Astrocyte (in vitro differentiated cells and primary cell): ENCODE measurements at regions not wholly inside any gene's neighbourhood (a gene's known extent, or its start where the extent isn't known, plus 50 kb on each side); places are given as distances from the start of the nearest gene placed in this dataset.
"Not testable (repeated sequence)": the region's sequence is repeated elsewhere in the genome, so short reads cannot be mapped to it uniquely, and the experiment has no call there.

Experiments
- DNase-seq: peaks from one replicate; pipeline ENCODE4 v3.0.0-alpha.2; 2010; ENCODE audit warnings: low read depth
- FAIRE-seq: peaks from 2 replicates; lab custom pipeline; 2011; peaks lifted over from hg19 to GRCh38; lab: Jason Lieb, UNC
- H2AFZ ChIP-seq: 2 replicates; pipeline ENCODE4 v1.6.0; 2012; ENCODE audit warnings: low read depth, low read length, inconsistent platforms
- H3K27ac ChIP-seq: 2 replicates; pipeline ENCODE4 v1.5.1; 2011; ENCODE audit warnings: low read depth, low read length, inconsistent platforms
- H3K27me3 ChIP-seq: 2 replicates; pipeline ENCODE4 v1.6.0; 2011; ENCODE audit warnings: low read length, inconsistent platforms; ENCODE audit not compliant: insufficient read depth
- H3K36me3 ChIP-seq: 2 replicates; pipeline ENCODE4 v1.5.1; 2011; ENCODE audit warnings: low read length, inconsistent platforms; ENCODE audit not compliant: insufficient read depth
- H3K4me1 ChIP-seq: 2 replicates; pipeline ENCODE4 v1.5.1; 2011; ENCODE audit warnings: low read length, inconsistent platforms; ENCODE audit not compliant: insufficient read depth
- H3K4me2 ChIP-seq: 2 replicates; pipeline ENCODE4 v1.6.0; 2012; ENCODE audit warnings: low read length, inconsistent platforms
- H3K4me3 ChIP-seq: 2 replicates; pipeline ENCODE4 v1.5.1; 2011; ENCODE audit warnings: low read depth, mild to moderate bottlenecking, low read length, inconsistent platforms; ENCODE audit not compliant: insufficient read depth
- H3K79me2 ChIP-seq: 2 replicates; pipeline ENCODE4 v1.6.0; 2012; ENCODE audit warnings: mild to moderate bottlenecking, low read length, inconsistent platforms; ENCODE audit not compliant: insufficient read depth
- H3K9ac ChIP-seq: 2 replicates; pipeline ENCODE4 v1.6.0; 2012; ENCODE audit warnings: mild to moderate bottlenecking, low read length, inconsistent platforms
- H3K9me3 ChIP-seq: 2 replicates; pipeline ENCODE4 v1.5.1; 2012; ENCODE audit warnings: low read depth, mild to moderate bottlenecking, low read length, inconsistent platforms; ENCODE audit not compliant: insufficient read depth
- H4K20me1 ChIP-seq: 2 replicates; pipeline ENCODE4 v1.6.0; 2012; ENCODE audit warnings: low read length, inconsistent platforms; ENCODE audit not compliant: insufficient read depth
- H3K27ac Mint-ChIP-seq: one replicate; pipeline ENCODE4 v1.8.0; 2021; ENCODE audit warnings: mild to moderate bottlenecking, mixed read lengths; ENCODE audit not compliant: unreplicated experiment
- H3K27me3 Mint-ChIP-seq: one replicate; pipeline ENCODE4 v1.8.0; 2021; ENCODE audit warnings: low read depth, mixed read lengths; ENCODE audit not compliant: unreplicated experiment
- H3K36me3 Mint-ChIP-seq: one replicate; pipeline ENCODE4 v1.8.0; 2021; ENCODE audit warnings: low read depth, mixed read lengths; ENCODE audit not compliant: unreplicated experiment
- H3K4me1 Mint-ChIP-seq: one replicate; pipeline ENCODE4 v1.8.0; 2021; ENCODE audit warnings: low read depth, mixed read lengths; ENCODE audit not compliant: unreplicated experiment
- H3K4me3 Mint-ChIP-seq: one replicate; pipeline ENCODE4 v1.8.0; 2021; ENCODE audit warnings: mild to moderate bottlenecking, moderate library complexity, mixed read lengths; ENCODE audit not compliant: unreplicated experiment
- H3K9me3 Mint-ChIP-seq: one replicate; pipeline ENCODE4 v1.8.0; 2021; ENCODE audit warnings: mild to moderate bottlenecking, mixed read lengths; ENCODE audit not compliant: unreplicated experiment
- EZH2 ChIP-seq: IDR thresholded peaks from 2 replicates; pipeline ENCODE4 v1.6.1; 2012; ENCODE audit warnings: mild to moderate bottlenecking, low read length, inconsistent platforms; ENCODE audit not compliant: insufficient read depth
- TF ChIP-seq, protein P1 (sequence below): IDR thresholded peaks from 2 replicates; pipeline ENCODE4 v1.5.1; 2011; ENCODE audit warnings: low read depth, mild to moderate bottlenecking, inconsistent platforms, low read length, moderate library complexity; ENCODE audit not compliant: insufficient read depth

DNA sequence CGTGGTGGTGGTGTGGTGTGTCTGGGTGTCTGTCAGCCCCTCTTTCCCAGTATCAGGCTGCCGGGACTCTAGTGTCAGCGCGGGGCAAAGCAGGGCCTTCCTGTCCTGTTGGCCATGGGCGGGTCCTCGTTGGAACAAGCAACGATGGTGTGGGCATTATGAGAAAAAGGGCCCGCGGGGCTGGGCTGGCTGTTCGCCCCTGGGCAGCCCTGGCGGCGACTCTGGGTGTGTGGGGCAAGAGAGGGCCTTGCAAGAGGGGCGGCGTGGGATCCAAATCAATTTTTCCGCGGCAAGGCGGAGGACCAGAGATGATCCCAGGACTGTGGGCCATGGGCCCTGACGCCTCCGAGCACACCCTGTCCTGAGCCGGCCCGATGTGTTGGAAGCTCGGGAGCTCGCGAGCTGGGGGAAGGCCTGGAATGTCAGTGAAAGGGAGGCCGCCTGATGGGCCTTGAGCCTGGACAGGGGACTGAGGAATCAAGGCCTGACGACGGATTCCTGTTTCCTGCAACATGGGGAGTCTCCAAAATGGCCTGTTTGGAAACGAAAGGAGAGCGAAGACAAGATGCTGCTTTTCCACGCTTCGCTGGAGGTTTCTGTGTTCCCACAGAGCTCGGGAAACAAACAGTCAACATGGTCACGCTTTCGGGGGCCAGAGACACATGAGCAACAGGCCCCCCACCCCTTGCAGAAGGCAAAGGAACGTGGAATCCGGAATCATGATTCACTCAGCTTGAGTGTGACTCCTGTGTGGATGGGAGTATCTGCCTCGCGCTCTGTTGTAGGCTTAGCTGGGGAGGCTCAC lies 364.7 kb upstream of the DEFB115 start:
- H4K20me1 ChIP-seq = no peaks in the 10 kb centered on the region
- no peak overlapping the region for H2AFZ ChIP-seq
- H3K27me3 Mint-ChIP-seq = peaks cover 1% of the 10 kb centered on the region
- H3K9ac ChIP-seq = no peak overlapping the region
- TF ChIP-seq, protein P1, sequence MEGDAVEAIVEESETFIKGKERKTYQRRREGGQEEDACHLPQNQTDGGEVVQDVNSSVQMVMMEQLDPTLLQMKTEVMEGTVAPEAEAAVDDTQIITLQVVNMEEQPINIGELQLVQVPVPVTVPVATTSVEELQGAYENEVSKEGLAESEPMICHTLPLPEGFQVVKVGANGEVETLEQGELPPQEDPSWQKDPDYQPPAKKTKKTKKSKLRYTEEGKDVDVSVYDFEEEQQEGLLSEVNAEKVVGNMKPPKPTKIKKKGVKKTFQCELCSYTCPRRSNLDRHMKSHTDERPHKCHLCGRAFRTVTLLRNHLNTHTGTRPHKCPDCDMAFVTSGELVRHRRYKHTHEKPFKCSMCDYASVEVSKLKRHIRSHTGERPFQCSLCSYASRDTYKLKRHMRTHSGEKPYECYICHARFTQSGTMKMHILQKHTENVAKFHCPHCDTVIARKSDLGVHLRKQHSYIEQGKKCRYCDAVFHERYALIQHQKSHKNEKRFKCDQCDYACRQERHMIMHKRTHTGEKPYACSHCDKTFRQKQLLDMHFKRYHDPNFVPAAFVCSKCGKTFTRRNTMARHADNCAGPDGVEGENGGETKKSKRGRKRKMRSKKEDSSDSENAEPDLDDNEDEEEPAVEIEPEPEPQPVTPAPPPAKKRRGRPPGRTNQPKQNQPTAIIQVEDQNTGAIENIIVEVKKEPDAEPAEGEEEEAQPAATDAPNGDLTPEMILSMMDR = no peak
- TF ChIP-seq EZH2 = no peak
- no peak overlapping the region for H3K27ac Mint-ChIP-seq
- no peaks in the 10 kb centered on the region for H3K4me1 Mint-ChIP-seq
- H3K9me3 Mint-ChIP-seq = peaks cover 14% of the 10 kb centered on the region
- H3K79me2 ChIP-seq = no peaks in the 10 kb centered on the region
- no peak overlapping the region for H3K4me3 Mint-ChIP-seq
- FAIRE-seq (no peak), DNase-seq (no peak)
- no peaks in the 10 kb centered on the region for H3K36me3 ChIP-seq
- H3K36me3 Mint-ChIP-seq = no peaks in the 10 kb centered on the region
- H3K4me1 ChIP-seq = no peaks in the 10 kb centered on the region
- no peak overlapping the region for H3K4me3 ChIP-seq
- H3K27ac ChIP-seq = no peak overlapping the region
- no peak overlapping the region for H3K4me2 ChIP-seq
- H3K27me3 ChIP-seq = no peaks in the 10 kb centered on the region
- no peaks in the 10 kb centered on the region for H3K9me3 ChIP-seq

DNA sequence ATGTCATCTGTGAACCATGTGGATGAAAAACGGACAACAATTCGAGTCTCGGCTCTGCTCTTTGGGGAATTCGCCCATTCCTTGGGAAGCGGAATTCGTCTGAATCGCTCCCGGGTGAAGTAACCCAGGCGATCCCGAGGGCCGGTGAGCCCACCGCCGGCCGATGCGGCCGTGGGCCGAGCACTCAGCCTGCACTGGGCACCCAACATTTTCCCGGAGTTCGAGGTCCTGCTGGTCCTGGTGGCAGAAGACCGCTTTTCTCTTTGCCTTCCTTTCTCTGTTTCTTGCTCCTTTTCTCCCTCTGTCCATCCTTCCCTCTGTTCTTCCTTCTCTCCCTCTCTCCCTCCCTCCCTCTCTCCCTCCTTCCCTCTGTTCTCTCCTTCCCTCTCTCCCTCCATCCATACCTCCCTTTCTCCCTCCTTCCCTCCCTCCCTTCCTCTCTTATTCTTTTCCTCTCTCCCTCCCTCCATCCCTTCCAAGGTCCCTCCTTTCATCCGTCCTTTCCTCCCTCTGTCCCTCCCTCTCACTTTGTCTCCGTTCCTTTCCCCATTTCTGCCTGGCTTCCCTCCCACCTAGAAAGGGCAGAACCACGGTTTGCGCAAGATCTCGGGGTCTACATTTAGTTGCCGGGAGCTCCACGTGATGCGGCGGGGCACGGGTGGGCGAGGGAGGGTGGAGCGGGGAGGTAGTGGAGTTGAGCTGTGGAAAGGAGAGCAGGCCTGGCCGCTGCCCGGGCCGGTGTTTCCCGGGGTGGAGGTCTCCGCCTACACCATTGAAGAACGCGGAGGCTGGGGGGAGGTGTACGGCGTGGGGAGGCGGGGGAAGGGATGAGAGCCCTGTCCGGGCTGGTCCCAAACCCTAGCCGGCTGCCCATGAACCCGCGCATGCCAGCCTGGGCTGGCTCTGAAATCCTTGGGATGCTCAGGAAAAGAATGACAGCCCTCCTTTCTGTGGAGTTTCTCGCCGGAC lies 363.8 kb upstream of the DEFB115 start:
- H3K79me2 ChIP-seq, H3K4me1 ChIP-seq, H3K4me2 ChIP-seq, H3K9me3 ChIP-seq, H3K36me3 ChIP-seq, H3K27ac ChIP-seq, H4K20me1 ChIP-seq, H3K9ac ChIP-seq, H2AFZ ChIP-seq, H3K27me3 ChIP-seq, H3K4me3 Mint-ChIP-seq, H3K4me3 ChIP-seq, H3K27ac Mint-ChIP-seq, DNase-seq, H3K27me3 Mint-ChIP-seq, H3K9me3 Mint-ChIP-seq, FAIRE-seq, H3K36me3 Mint-ChIP-seq, H3K4me1 Mint-ChIP-seq: not testable (repeated sequence)

DNA sequence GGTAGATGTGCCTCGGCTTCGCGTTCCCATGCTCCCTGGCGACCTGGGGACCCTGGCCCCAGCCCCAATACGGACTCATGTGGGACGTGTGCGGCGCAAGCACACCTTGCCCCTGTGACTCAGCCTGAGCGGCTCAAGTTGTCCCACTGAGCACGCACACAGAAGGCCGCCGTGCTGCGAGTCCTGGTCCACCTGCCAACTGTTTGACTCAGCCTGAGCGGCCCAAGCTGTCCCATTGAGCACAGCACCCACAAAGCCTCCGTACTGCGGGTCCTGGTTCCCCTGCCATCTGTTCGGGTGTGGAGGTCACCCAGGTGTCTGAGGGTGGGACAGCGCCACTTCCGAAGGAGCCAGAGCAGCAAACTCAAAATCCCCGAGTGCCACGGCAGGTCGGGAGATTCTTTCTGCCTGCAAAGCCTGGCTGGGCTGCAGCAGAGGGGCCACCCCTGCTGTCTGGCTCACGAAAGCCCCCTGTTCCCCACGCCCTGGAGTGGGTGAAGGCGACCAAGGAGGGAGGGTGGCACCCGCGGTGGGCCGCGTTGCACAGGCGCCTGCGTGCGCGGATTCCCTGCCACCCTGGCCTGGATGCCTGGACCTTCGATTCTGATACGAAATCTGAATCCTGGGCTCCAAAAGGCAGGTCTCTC lies 362.6 kb upstream of the DEFB115 start:
- not testable (repeated sequence) for H2AFZ ChIP-seq, H3K4me3 Mint-ChIP-seq, H4K20me1 ChIP-seq, H3K27ac Mint-ChIP-seq, H3K4me3 ChIP-seq, H3K27me3 ChIP-seq, H3K27me3 Mint-ChIP-seq, H3K36me3 ChIP-seq, H3K36me3 Mint-ChIP-seq, H3K4me1 ChIP-seq, H3K4me2 ChIP-seq, FAIRE-seq, H3K9me3 ChIP-seq, H3K27ac ChIP-seq, H3K4me1 Mint-ChIP-seq, DNase-seq, H3K79me2 ChIP-seq, H3K9ac ChIP-seq
- H3K9me3 Mint-ChIP-seq = peaks cover 12% of the 10 kb centered on the region

DNA sequence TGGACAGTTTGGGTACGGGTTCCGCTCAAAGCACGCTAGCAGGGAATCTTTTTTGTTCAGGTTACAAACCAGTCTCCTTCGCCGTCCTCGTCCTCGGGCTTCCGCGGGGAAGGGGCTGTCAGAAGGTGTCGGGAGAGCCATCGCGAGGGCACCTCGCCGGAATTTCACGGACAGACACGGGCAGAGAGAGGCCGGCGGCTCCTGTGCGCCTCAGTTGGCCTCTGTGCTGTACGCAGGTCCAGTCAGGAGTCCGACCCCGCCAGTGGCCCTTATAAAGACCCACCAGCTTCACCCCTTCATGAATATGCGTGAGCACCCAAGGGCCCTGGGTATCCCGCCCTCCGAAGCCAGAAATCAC lies 362.1 kb upstream of the DEFB115 start:
- not testable (repeated sequence) for DNase-seq, H3K36me3 Mint-ChIP-seq

More for the DNA sequence above, 362.1 kb upstream of the DEFB115 start:
- not testable (repeated sequence) for H3K9me3 ChIP-seq, H4K20me1 ChIP-seq, H3K4me3 Mint-ChIP-seq, H3K4me3 ChIP-seq, FAIRE-seq, H3K4me1 Mint-ChIP-seq, H2AFZ ChIP-seq, H3K27me3 ChIP-seq, H3K4me1 ChIP-seq, H3K79me2 ChIP-seq, H3K4me2 ChIP-seq, H3K36me3 ChIP-seq, H3K27ac Mint-ChIP-seq, H3K27ac ChIP-seq, H3K9ac ChIP-seq, H3K27me3 Mint-ChIP-seq
- peaks cover 12% of the 10 kb centered on the region for H3K9me3 Mint-ChIP-seq
